Immature natural killer cell (primary cell): ENCODE measurements at regions not wholly inside any gene's neighbourhood (a gene's known extent, or its start where the extent isn't known, plus 50 kb on each side); places are given as distances from the start of the nearest gene placed in this dataset.
A peak's percentile ranks its signal among the peaks of the same experiment; 100 is the strongest.

Experiments
- DNase-seq, 3 donors: peaks; one replicate each; pipeline ENCODE4 v3.0.0; 2022; ENCODE audit warnings: mixed read lengths in 1 of 3
- H3K27ac Mint-ChIP-seq, 6 donors: one replicate each; pipeline ENCODE4 v1.8.0; 2020; ENCODE audit warnings: mixed read lengths in 6 of 6, mild to moderate bottlenecking in 5 of 6, inconsistent platforms in 4 of 6, moderate library complexity in 3 of 6
- H3K27me3 Mint-ChIP-seq, 3 donors: one replicate each; pipeline ENCODE4 v1.8.0; 2020 to 2021; ENCODE audit warnings: low read depth in 3 of 3, mild to moderate bottlenecking in 3 of 3, mixed read lengths in 3 of 3, moderate library complexity in 3 of 3, inconsistent platforms in 1 of 3
- H3K36me3 Mint-ChIP-seq, 3 donors: one replicate each; pipeline ENCODE4 v1.8.0; 2020; ENCODE audit warnings: mixed read lengths in 3 of 3, inconsistent platforms in 2 of 3, mild to moderate bottlenecking in 2 of 3
- H3K4me1 Mint-ChIP-seq, 2 donors: one replicate each; pipeline ENCODE4 v1.8.0; 2020; ENCODE audit warnings: inconsistent platforms in 2 of 2, mild to moderate bottlenecking in 2 of 2, mixed read lengths in 2 of 2, moderate library complexity in 1 of 2
- H3K4me3 Mint-ChIP-seq, 5 donors: one replicate each; pipeline ENCODE4 v1.8.0; 2020; ENCODE audit warnings: mild to moderate bottlenecking in 5 of 5, mixed read lengths in 5 of 5, inconsistent platforms in 3 of 5, moderate library complexity in 3 of 5
- H3K9me3 Mint-ChIP-seq, 6 donors: one replicate each; pipeline ENCODE4 v1.8.0; 2020; ENCODE audit warnings: mild to moderate bottlenecking in 6 of 6, mixed read lengths in 6 of 6, inconsistent platforms in 4 of 6, moderate library complexity in 3 of 6

DNA sequence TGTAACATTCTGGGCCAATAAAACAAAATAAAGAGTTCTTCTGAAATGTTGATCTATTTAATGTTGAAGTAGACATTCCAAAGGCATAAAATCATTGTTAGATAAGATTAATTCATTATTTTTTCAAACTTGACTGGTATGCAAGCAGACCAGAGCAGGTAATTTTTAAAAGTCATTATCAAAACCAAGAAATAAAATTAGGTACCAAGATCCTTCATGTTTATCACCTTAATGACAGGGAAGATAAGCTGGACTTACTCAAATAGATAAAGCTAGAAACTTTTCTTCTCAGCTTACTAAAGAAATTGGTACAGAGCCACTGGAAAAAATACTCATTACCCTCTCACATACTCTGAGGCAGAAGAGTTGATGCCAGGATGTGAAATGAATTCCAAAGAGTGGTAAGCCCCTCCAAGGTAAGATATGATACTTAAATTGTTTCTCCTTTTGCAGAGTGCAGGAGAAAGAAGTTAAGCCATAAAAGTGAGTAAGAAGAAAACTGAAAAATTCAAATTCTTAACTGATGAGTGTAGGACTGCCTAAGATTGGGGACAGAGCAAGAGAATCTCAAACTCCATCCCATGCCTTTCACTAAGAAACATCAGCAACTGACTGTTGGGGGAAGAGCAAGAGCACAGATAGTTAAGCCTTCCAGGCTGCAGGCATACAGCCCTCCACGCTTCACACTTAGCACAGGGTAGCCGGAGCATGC is 111.9 kb downstream of the SLC41A2 start:
- peaks cover 0 to 8% (median 3%) of the 10 kb centered on the region in 3 donors for H3K27me3 Mint-ChIP-seq
- no peaks in the 10 kb centered on the region for H3K9me3 Mint-ChIP-seq
- no peak overlapping the region for H3K4me3 Mint-ChIP-seq
- no peaks in the 10 kb centered on the region for H3K36me3 Mint-ChIP-seq
- no peak overlapping the region for H3K27ac Mint-ChIP-seq
- H3K4me1 Mint-ChIP-seq: no peaks in the 10 kb centered on the region
- DNase-seq: no peak

DNA sequence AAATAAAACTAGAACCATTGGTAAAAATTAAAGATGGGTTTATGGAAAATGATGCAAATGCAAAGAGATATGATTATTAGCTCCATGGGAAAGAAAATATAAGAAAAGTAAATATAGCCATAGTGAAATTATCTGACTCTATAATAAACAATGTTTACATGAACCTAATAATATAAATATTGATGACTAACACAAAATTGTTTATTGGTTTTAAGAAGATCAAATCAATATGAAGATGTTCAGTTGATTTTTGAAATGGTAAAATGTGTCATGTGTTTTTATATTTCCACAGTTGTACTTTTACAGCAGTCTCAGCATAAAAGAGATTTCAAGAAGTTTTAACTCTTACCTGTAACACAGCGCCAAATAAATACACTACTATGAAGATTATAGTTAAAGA is 114.0 kb downstream of the SLC41A2 start:
- Mint-ChIP-seq H3K27ac (no peak overlapping the region), H3K4me1 (no peaks in the 10 kb centered on the region), H3K9me3 (no peaks in the 10 kb centered on the region), H3K27me3 (peaks cover 0 to 11% (median 3%) of the 10 kb centered on the region in 3 donors), H3K36me3 (no peaks in the 10 kb centered on the region), H3K4me3 (no peak overlapping the region)
- DNase-seq: no peak

DNA sequence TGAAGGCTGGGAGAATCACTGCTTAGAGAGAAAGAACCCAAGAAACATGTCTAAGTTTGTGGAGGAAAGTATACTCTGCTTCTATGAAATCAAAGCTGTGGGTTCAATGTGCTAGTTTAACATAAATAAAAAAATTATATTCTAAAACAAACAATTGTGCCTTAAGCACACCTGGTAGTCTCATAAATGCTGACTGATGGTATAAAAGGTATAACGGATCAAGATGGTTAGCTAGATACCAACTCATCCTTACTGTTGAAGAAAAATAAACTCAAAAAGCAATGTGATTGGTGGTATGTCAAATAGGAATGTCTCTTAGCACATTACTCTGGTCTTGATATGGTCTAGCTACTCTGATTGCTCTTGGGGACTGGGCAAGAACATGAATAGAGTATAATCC is 117.8 kb downstream of the SLC41A2 start:
- Mint-ChIP-seq H3K27me3 (peaks cover 0 to 3% (median 0%) of the 10 kb centered on the region in 3 donors), H3K4me1 (no peaks in the 10 kb centered on the region), H3K27ac (no peak overlapping the region), H3K36me3 (no peaks in the 10 kb centered on the region), H3K9me3 (no peaks in the 10 kb centered on the region), H3K4me3 (no peak overlapping the region)
- no peak for DNase-seq

DNA sequence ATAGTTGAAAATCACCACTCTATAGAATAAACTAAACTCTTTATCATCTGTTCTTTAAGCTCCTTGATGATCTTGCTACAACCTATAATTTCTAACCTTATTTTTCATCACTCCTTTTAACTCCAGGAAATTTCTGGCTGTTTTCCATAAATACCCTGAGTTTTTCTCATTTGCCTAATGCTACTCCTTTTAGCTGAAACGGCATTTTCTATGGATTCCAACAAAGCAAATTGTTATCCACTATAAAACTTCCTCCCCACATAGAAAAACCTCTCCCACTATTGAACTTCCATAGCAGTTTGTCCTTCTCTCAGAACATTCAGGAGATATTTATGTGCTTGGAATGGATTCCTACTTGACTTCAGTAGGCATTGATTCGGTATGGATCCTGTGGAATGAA is 122.8 kb downstream of the SLC41A2 start:
- Mint-ChIP-seq H3K27ac (no peak overlapping the region), H3K27me3 (peaks cover 3 to 4% (median 3%) of the 10 kb centered on the region in 3 donors), H3K9me3 (no peaks in the 10 kb centered on the region), H3K4me3 (no peak overlapping the region), H3K4me1 (no peaks in the 10 kb centered on the region), H3K36me3 (no peaks in the 10 kb centered on the region)
- DNase-seq: no peak

DNA sequence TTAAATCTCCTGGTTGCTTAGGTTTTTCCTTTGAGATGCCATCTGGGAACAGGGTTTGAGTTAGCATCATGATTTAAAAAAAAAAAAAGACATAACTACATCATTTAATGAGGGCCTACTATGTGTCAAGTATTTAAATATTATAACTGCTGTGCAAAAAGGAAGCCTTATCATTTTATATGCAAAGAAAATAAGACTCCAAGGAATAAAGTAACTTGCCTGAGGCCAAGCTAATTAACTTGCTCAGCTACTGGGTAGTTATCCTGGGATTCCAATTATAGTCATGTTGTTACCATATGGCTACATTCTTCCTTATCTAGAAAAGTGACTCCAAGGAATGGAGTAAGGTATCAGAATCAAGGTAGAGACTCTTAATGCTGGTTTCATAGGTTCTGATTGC is 123.5 kb downstream of the SLC41A2 start:
- Mint-ChIP-seq H3K4me3 (no peak overlapping the region), H3K4me1 (no peaks in the 10 kb centered on the region), H3K9me3 (no peaks in the 10 kb centered on the region), H3K27ac (no peak overlapping the region), H3K36me3 (no peaks in the 10 kb centered on the region), H3K27me3 (peaks cover 2 to 4% (median 3%) of the 10 kb centered on the region in 3 donors)
- DNase-seq: no peak

DNA sequence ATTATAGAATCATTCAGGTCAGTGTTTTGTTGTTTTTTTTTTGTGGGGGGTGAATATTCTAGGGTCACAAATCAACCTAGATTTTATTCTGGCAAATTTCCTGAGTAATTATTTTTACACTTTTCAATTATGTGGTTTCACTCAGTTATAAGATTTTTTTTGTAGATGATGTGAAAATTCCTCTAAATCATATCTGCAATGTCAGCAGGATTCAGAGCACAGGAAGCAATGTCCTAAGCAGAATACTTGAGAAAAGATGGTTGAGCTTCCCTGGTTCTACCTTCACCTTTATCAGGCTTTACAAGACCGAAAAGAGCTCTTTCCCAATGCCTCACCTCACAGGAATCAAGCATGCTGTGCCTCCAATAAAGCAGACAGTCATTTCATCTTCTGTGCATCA is 124.3 kb downstream of the SLC41A2 start:
- peaks cover 0 to 4% (median 3%) of the 10 kb centered on the region in 3 donors for H3K27me3 Mint-ChIP-seq
- no peak overlapping the region for H3K4me3 Mint-ChIP-seq
- H3K36me3 Mint-ChIP-seq: no peaks in the 10 kb centered on the region
- DNase-seq: no peak
- H3K4me1 Mint-ChIP-seq: no peaks in the 10 kb centered on the region
- no peaks in the 10 kb centered on the region for H3K9me3 Mint-ChIP-seq
- no peak overlapping the region for H3K27ac Mint-ChIP-seq

DNA sequence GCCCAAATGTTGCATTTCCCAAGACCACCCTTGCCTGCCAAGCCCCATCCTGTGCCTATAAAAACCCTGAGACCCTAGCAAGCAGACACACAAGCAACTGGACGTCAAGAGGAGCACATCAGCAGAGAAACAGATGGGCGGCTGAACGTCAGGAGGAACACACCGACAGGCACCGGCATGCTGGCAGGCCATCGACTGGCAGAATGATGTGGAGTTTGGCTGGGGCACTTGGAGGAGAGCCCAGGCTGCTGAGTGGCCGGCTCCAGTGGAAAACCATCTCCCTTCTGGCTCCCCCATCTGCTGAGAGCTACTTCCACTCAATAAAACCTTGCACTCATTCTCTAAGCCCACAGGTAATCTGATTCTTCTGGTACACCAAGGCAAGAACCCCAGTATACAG is 130.1 kb downstream of the SLC41A2 start:
- Mint-ChIP-seq H3K36me3 (peaks cover 0 to 8% (median 8%) of the 10 kb centered on the region in 3 donors), H3K27ac (no peak overlapping the region), H3K9me3 (peaks cover 2 to 13% (median 3%) of the 10 kb centered on the region in 6 donors), H3K27me3 (peaks cover 3 to 4% (median 3%) of the 10 kb centered on the region in 3 donors), H3K4me3 (no peak overlapping the region), H3K4me1 (no peaks in the 10 kb centered on the region)
- DNase-seq: no peak

DNA sequence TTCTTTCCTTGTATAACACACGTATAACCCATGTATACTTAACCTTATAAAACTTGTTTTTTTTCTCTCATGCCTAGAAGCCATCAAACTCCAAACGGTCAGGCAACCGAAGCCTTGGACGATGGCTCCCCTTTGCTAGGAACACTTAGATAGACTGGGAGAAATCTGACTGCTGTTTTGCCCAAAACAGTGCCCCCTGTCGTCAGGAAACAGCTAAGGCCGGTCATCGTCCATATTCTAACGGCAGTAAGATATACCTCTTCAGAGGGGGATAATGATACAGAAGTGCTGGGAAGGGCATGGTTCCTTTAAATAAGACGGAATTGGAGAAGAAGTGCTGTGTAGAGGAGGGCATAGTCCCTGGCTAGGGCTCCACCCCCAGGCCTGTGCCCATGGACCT is 130.5 kb downstream of the SLC41A2 start:
- Mint-ChIP-seq H3K4me1 (no peaks in the 10 kb centered on the region), H3K36me3 (peaks cover 0 to 8% (median 8%) of the 10 kb centered on the region in 3 donors), H3K27ac (no peak overlapping the region), H3K4me3 (no peak overlapping the region), H3K9me3 (peaks cover 2 to 13% (median 3%) of the 10 kb centered on the region in 6 donors), H3K27me3 (peaks cover 3 to 4% (median 3%) of the 10 kb centered on the region in 3 donors)
- peak in 2 of 3 donors; percentile 6 to 19 for DNase-seq

DNA sequence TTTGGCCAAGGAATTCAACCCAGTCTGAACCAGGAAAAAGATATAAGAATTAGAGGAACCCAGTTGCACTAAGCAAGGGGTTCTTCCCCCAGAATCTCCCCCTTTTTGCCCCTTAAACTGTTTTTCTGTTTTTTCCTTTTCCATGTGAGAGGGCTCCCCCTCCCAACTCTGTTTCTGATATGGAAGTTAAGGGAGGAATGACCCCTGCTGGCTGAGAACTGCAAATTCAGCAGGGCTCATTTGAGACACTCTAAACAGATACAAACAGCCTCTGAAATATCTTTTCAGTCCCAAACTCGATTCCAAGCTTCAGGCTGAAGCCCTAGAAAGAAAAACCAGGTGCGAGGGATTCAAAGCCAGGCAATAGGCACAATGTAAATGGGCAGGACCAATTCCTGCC is 132.7 kb downstream of the SLC41A2 start:
- Mint-ChIP-seq H3K36me3 (peaks cover 0 to 8% (median 8%) of the 10 kb centered on the region in 3 donors), H3K27me3 (peaks cover 0 to 3% (median 0%) of the 10 kb centered on the region in 3 donors), H3K27ac (no peak overlapping the region), H3K4me3 (no peak overlapping the region), H3K4me1 (no peaks in the 10 kb centered on the region), H3K9me3 (peaks cover 2 to 13% (median 3%) of the 10 kb centered on the region in 6 donors)
- peak in 2 of 3 donors; percentile 7 for DNase-seq

DNA sequence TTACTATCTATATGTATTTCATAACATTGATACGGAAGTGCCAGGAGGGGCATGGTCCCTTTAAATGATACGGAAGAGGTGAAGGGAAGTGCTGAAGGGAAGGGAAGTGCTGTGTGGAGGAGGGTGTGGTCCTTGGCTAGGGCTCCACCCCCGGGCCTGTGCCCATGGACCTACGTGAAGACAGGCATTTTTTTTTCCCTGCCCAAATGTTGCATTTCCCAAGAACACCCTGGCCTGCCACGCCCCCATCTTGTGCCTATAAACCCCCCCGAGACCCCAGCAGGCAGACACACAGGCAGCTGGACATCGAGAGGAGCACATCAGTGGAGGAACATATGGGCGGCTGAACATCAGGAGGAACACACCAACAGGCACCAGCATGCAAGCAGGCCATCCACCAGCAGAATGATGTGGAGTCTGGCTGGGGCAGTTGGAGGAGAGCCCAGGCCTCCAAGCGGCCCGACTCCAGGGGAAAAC is 134.1 kb downstream of the SLC41A2 start:
- H3K36me3 Mint-ChIP-seq: peaks cover 0 to 8% (median 8%) of the 10 kb centered on the region in 3 donors
- no peak overlapping the region for H3K4me3 Mint-ChIP-seq
- H3K27ac Mint-ChIP-seq: no peak overlapping the region
- peaks cover 0 to 3% (median 0%) of the 10 kb centered on the region in 3 donors for H3K27me3 Mint-ChIP-seq
- H3K4me1 Mint-ChIP-seq: no peaks in the 10 kb centered on the region
- H3K9me3 Mint-ChIP-seq: peaks cover 2 to 13% (median 4%) of the 10 kb centered on the region in 6 donors
- DNase-seq: no peak

DNA sequence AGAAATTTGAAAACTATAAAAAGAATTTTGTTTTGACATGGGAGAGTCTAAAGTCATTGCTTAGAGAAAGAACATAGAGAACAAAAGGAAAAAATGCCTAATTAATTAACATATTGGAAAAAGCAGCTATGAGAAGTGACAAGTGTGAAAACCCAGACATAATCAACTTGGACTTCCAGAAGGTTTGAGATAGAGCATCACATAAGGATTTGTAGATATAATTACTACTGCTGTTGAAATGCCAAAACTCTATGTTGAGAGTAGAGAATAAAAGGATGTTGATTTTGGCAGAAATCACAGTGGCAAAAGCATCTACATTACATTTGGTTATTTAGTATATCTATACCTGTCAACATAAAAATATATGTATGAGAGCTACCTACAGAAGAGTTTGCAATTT is 135.1 kb downstream of the SLC41A2 start:
- Mint-ChIP-seq H3K4me3 (no peak overlapping the region), H3K4me1 (no peaks in the 10 kb centered on the region), H3K27me3 (peaks cover 0 to 3% (median 0%) of the 10 kb centered on the region in 3 donors), H3K9me3 (peaks cover 2 to 13% (median 4%) of the 10 kb centered on the region in 6 donors), H3K27ac (no peak overlapping the region), H3K36me3 (peaks cover 0 to 8% (median 8%) of the 10 kb centered on the region in 3 donors)
- DNase-seq: no peak

DNA sequence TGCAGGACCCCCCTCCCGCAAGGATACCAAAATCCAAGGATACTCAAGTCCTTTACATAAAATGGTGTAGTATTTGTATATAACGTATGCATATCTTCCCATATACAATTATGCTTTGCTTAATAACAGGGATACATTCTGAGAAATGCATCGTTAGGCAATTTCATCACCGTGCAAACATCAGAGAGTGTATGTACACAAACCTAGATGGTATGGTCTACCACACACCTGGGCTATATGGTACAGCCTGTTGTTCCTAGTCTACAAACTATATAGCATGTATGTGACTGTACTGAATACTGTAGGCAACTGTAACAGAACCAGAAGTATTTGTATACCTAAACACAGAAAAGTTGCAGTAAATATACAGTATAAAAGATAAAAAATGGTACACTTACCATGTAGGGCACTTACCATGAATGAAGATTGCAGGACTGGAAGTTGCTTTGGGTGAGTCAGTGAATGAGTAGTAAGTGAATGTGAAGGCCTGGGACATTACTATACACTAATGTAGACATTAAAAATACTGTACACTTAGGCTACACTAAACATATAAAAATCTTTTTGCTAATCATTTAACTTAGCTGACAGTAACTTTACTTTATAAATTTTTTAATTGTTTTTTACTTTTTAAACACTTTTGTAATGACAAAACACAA is 141.1 kb downstream of the SLC41A2 start:
- Mint-ChIP-seq H3K4me1 (no peaks in the 10 kb centered on the region), H3K36me3 (no peaks in the 10 kb centered on the region), H3K27me3 (peaks cover 0 to 2% (median 0%) of the 10 kb centered on the region in 3 donors), H3K4me3 (no peak overlapping the region), H3K9me3 (peaks cover 0 to 2% (median 0%) of the 10 kb centered on the region in 6 donors), H3K27ac (no peak overlapping the region)
- DNase-seq: no peak

DNA sequence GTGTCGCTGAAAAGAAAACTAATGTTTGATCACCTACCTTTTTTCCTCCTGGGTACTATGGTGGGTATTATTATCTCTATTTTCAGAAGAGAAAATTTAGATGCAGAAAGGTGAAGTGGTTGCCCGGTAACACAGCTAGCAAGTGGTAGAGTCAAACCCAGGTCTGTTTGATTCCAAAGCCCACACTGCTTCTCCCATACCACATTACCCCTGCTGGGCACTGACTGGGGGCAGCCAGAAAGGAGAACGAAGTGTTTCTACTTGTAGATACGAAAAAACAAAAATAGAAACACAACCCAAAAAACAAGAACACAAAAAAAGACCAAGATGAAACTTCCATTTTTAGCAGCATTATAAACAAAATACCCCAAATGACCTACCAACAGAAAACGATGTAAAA is 142.2 kb downstream of the SLC41A2 start:
- Mint-ChIP-seq H3K4me3 (no peak overlapping the region), H3K27me3 (peaks cover 0 to 2% (median 0%) of the 10 kb centered on the region in 3 donors), H3K4me1 (no peaks in the 10 kb centered on the region), H3K27ac (no peak overlapping the region), H3K36me3 (no peaks in the 10 kb centered on the region), H3K9me3 (peaks cover 0 to 2% (median 0%) of the 10 kb centered on the region in 6 donors)
- no peak for DNase-seq

DNA sequence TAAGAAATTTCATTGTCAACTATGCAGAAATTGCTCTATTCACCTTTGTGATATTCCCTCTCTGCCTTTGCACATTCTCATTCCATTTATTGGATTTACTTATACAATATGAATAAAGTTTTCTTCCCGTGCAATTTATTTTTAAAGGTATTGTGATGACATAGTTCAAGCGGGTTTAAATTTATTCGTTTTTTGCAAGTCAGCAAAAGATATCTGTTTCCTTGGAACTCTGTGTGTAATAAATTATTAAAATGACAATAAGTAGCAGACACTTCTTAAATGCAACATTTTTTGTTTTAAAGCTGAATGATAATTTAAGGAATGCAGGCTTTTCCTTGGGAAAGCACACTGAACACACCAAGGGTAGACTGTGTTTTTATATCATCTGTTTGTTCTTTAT is 143.1 kb downstream of the SLC41A2 start:
- Mint-ChIP-seq H3K27ac (no peak overlapping the region), H3K27me3 (peaks cover 0 to 2% (median 0%) of the 10 kb centered on the region in 3 donors), H3K36me3 (no peaks in the 10 kb centered on the region), H3K9me3 (peaks cover 0 to under 1% (median 0%) of the 10 kb centered on the region in 6 donors), H3K4me1 (no peaks in the 10 kb centered on the region), H3K4me3 (no peak overlapping the region)
- DNase-seq: no peak
